ENCODE measurements at regions not wholly inside any gene's neighbourhood (a gene's known extent, or its start where the extent isn't known, plus 50 kb on each side); places are given as distances from the start of the nearest gene placed in this dataset.
"Not testable (repeated sequence)": the region's sequence is repeated elsewhere in the genome, so short reads cannot be mapped to it uniquely, and the experiment has no call there.

DNA sequence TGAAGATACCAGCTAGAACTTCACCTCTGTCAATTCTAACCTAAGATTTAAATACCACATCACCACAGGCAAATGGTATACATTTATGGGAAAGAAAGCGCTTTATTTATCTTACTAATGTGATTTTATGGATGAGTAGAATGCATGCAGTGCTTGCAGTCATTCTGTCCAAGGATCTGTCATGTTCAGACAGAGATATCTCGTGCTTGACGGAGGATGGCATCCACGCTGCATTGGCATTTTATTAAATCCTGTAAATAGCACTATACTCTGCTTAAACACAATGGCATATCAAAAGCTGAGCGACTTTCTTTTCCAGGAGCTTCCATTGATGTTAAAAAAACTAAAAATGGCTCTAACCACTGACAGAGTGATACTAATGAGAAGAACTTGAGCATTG lies 133.7 kb upstream of the CAV2 start:
- in situ Hi-C loops (cut with HindIII; ENCODE audit: low pct_unique_long_range_greater_than_20kb, low sequenced_read_pairs), result no loop called here
- no peak for DNase-seq (ENCODE audit: low read depth)

DNA sequence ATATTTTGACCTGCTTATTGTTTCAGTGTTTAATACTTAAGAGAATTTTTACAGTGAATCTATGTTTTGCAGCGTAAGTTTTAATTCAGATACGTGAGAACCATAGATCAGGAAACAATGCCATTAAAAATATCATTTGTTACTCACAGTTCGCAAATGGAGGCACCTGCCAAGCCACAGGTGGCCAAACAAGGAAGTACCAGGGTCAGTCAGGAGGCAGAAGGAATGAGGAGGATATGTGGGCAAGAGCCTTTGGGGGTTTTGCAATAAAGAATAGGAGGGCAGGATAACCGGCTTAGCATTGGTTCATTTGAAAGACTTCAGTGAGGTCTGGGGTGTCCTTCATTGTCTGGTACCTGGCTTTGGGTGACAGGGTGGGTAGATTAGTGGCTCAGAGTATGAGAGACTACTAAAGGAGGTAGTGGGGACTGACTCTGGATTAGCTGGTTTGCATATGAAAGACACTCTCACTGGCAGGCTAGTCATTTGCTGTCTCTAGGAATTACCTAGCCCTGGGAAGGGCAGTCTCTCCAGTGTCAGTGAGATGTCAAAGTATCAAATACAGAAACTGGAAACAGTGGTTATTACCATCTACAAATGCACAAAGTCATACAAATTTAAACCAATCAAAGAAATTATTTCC lies 132.2 kb upstream of the CAV2 start:
- in situ Hi-C loops (cut with HindIII; ENCODE audit: low pct_unique_long_range_greater_than_20kb, low sequenced_read_pairs), result no loop called here
- no peak for DNase-seq (ENCODE audit: low read depth)

DNA sequence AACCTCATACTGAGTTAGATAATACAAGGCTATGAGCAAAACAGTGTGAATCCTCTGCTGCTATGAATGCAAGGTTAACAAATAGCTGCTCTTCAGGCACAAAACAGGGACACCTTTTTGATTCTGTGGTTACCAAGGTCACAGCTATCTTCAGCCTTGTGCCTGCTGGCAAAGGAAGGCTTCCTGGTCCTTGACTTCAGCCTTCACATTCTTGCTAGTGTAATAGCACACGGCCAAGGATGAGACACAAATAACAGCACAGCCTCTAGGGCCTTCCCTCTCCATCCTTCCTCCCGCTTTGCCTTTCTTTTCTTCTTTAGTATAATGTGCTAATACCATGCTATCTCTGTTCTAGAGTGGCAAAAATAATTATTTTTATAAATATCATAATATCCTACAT lies 130.6 kb upstream of the CAV2 start:
- in situ Hi-C loops (cut with HindIII; ENCODE audit: low pct_unique_long_range_greater_than_20kb, low sequenced_read_pairs), result no loop called here
- no peak for DNase-seq (ENCODE audit: low read depth)

DNA sequence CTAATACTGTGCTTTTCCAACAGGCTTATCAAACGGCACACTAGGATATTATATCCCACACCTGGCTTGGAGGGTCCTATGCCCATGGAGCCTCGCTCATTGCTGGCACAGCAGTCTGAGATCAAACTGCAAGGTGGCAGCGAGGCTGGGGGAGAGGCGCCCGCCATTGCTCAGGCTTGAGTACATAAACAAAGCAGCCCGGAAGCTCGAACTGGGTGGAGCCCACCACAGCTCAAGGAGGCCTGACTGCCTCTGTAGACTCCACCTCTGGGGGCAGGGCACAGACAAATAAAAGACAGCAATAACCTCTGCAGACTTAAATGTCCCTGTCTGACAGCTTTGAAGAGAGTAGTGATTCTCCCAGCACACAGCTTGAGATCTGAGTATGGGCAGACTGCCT lies 128.0 kb upstream of the CAV2 start:
- DNase-seq (ENCODE audit: low read depth); in situ Hi-C loops (cut with HindIII; ENCODE audit: low pct_unique_long_range_greater_than_20kb, low sequenced_read_pairs): not testable (repeated sequence)

DNA sequence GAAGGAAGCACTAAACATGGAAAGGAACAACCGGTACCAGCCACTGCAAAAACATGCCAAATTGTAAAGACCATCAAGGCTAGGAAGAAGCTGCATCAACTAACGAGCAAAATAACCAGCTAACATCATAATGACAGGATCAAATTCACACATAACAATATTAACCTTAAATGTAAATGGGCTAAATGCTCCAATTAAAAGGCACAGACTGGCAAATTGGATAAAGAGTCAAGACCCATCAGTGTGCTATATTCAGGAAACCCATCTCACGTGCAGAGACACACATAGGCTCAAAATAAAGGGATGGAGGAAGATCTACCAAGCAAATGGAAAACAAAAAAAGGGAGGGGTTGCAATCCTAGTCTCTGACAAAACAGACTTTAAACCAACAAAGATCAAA lies 126.3 kb upstream of the CAV2 start:
- in situ Hi-C loops (cut with HindIII; ENCODE audit: low pct_unique_long_range_greater_than_20kb, low sequenced_read_pairs); DNase-seq (ENCODE audit: low read depth): not testable (repeated sequence)

DNA sequence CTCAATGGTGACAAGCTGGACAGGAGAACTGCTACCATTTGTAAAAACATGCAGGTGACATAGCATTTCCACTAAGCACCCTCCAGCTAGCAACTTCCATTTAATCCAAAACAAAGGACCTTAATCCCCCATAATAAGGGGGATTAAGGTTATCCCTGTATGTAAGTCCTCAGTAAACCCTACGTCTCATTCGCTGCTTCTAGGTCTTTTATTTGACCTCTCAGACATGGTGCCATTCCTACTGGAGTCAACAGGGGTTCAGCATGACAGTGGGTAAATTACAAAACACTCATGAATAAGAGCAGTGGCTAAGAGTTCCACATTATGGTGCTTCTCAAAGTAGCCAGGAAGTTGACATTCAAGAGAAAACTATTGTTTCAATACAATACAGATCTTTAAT lies 121.8 kb upstream of the CAV2 start:
- in situ Hi-C loops (cut with HindIII; ENCODE audit: low pct_unique_long_range_greater_than_20kb, low sequenced_read_pairs), result no loop called here
- no peak for DNase-seq (ENCODE audit: low read depth)

DNA sequence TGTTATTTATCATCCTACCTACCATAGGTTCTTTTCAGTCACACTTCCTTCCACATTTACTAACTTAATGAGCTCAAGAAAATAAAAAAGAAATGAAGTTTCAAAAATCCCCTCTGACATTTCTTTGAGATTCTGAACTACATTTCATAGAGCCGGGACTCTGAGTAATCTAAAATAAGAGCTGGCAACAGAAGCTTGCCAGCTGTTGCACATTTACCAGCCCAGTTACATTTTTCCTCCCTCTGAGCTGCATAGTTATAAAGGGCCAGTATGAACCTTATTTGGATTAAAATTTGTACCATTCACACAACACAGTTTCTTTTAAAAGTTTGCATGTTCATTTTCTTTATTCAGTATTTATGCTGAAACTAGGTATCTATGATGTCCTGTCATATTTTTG lies 119.5 kb upstream of the CAV2 start:
- no peak for DNase-seq (ENCODE audit: low read depth)

DNA sequence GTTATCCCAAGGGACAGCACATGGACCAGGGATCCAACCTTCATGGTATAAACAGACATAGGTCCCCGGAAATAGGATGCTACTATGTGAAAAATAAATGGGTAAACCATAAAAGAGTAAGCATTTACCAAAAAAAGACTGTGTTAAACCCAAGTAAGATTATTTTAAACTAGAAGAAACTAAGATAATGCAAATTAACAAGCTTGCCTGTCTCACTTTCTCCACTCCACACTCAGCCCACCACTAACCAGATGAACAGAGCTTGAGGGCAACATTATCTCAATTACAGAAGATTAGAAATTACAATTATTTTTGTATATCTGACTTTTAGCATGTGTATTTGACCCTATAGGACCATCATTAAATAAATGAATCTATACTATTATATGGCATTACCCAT lies 117.2 kb upstream of the CAV2 start:
- in situ Hi-C loops (cut with HindIII; ENCODE audit: low pct_unique_long_range_greater_than_20kb, low sequenced_read_pairs), result no loop called here

More for the DNA sequence above, 119.5 kb upstream of the CAV2 start:
- in situ Hi-C loops (cut with HindIII; ENCODE audit: low pct_unique_long_range_greater_than_20kb, low sequenced_read_pairs), result no loop called here

DNA sequence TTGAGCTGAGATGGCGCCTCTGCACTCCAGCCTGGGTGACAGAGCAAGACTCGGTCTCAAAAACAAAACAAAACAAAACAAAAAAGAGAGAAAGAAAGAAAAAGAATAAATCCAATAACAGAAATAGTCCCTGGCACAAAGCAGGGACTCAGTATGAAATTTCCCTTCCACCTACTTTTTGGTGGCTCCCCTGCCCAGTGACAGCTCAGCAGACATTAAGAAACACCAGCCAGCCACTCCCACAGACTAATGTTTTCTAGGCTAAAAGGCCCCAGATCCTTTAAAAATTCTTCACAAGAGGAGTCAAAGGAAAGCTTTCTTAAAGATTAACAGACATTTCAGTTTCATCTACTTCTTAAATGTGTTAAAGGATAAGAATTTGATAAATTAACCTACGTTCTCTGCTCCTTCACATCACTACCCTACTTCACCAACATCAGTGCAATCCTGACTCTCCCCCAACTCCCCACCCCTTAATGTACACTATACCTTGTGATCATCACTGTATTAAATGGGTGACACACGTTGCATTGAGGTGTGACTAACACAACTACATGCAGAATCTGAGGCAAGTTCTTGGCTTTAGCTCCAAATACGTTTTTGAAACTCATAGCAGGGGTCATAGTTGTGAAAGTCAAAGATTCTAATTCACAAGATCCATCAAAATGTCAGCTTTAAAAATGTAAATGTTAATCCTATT lies 114.5 kb upstream of the CAV2 start:
- in situ Hi-C loops (cut with HindIII; ENCODE audit: low pct_unique_long_range_greater_than_20kb, low sequenced_read_pairs), result no loop called here

More for the DNA sequence above, 117.2 kb upstream of the CAV2 start:
- no peak for DNase-seq (ENCODE audit: low read depth)

DNA sequence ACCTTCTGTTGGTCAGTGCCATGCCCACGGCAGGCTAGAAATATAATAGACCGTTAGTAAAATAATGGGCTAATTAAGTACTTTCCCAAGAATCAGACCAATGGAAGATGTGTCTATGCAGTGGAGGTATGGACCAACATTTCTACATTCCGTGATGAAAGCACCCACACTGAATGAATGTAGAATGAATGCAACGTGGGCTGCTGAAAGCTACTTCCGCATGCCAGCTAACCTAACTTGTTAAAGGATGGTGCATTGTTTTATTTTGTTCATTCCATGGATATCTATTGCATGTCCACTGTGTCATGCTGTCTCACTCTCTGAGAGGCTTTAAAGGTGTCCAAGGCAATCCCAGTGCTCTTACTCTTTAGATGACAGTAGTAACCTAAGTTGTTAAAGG lies 112.9 kb upstream of the CAV2 start:
- DNase-seq (ENCODE audit: low read depth), result no peak
- in situ Hi-C loops (cut with HindIII; ENCODE audit: low pct_unique_long_range_greater_than_20kb, low sequenced_read_pairs), result no loop called here

More for the DNA sequence above, 114.5 kb upstream of the CAV2 start:
- peak; percentile 14 for DNase-seq (ENCODE audit: low read depth)

DNA sequence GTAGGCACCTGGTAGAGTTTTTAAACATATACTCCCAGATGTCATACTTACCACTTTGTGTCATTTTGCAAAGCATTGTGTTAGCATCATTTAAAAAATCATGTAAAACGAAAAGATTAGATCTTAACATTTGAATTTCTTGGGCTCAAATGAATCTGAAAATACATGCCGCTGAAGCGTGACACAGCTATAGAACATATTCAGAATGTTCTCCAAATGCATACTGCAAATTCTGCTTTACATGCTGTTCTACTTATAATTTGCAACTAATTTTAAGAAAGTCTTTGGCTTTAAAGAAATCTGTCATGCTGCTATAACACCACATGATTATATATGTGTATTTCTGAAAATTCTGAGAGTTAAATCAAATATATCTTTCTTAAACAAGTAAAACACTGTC lies 109.2 kb upstream of the CAV2 start:
- in situ Hi-C loops (cut with HindIII; ENCODE audit: low pct_unique_long_range_greater_than_20kb, low sequenced_read_pairs), result no loop called here
- DNase-seq (ENCODE audit: low read depth), result no peak

DNA sequence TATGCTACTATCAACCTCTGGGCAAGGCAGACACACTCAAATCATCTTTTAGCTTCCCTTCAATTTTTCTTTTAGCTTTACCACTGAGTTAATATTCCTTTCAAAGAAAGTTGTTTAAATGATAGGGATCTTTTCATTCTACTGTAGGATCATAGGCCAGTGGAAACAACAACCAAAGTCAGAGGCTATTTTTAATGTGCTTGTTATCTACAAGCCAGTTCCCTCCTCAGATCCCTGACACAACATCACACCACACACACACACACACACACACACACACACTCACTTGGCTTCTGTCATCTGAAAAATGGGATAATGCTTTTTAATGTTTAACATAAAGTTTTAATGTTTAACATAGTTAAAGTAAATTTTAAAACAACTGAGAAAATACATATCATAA lies 106.7 kb upstream of the CAV2 start:
- DNase-seq (ENCODE audit: low read depth), result no peak
- in situ Hi-C loops (cut with HindIII; ENCODE audit: low pct_unique_long_range_greater_than_20kb, low sequenced_read_pairs), result no loop called here

DNA sequence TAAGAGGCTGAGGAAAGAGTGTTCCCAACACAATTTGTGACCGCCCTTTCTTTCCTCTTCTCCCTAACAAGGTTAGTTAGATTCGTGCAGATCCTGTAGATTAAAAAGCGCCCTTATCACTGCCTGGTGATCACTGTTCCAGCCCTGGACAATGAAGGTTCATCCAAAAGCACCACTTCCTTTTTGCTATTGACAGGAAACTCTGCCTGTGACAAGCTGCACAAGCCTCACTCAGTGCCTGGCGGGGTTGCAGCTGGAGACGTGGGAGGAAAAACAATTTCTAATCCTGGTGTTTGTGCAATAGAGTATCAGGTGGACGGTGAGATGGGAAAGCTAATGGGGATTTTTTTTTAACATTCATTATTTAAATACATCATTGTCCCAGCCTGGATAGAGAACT lies 105.9 kb upstream of the CAV2 start:
- DNase-seq (ENCODE audit: low read depth), result no peak
- in situ Hi-C loops (cut with HindIII; ENCODE audit: low pct_unique_long_range_greater_than_20kb, low sequenced_read_pairs), result no loop called here

DNA sequence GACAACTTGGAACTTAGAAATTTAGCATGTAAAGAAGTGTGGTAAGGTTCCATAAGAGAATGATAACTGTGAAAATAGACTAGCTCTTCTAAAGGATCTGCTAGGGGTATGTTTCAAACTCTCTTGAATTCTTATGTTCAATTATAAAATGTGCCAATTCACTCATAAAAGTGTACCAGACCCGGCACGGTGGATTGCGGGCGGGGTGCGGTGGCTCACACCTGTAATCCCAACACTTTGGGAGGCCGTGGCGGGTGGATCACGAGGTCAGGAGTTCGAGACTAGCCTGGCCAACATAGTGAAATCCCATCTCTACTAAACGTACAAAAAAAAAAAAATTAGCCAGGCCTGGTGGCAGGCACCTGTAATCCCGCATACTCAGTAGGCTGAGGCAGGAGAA lies 105.4 kb upstream of the CAV2 start:
- DNase-seq (ENCODE audit: low read depth), result no peak
- in situ Hi-C loops (cut with HindIII; ENCODE audit: low pct_unique_long_range_greater_than_20kb, low sequenced_read_pairs), result no loop called here

DNA sequence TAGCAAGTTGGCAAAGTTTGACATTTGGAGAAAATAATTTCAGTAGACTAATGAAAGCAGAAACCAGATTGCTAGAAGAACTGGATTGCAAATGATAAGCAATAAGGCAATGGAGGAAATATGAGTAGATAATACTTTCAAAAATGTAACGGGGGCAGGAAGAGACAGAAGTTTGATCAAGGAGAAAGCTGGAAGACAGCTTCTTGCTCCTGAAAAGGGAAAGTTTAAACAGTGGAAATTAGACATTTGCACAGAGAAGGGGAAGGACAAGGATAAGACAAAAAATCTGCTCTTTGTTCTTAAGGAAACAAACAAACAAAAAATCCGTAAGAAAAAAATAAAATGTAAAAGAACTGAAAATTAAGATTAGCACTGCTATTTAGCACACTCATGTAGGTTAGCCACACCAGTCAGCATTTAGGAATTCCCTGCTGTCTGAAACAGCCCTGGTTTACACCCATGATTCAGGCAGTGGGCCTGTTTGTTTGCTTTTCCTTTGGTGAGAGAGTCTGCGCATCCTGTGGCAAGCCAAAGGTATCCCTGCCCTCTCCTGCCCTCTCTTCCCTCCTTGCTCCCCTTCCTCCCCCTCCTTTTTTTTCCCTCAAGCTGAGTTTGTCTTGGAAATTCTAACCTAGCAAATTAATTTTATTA lies 104.3 kb upstream of the CAV2 start:
- in situ Hi-C loops (cut with HindIII; ENCODE audit: low pct_unique_long_range_greater_than_20kb, low sequenced_read_pairs), result no loop called here
- DNase-seq (ENCODE audit: low read depth), result peak; percentile 75

DNA sequence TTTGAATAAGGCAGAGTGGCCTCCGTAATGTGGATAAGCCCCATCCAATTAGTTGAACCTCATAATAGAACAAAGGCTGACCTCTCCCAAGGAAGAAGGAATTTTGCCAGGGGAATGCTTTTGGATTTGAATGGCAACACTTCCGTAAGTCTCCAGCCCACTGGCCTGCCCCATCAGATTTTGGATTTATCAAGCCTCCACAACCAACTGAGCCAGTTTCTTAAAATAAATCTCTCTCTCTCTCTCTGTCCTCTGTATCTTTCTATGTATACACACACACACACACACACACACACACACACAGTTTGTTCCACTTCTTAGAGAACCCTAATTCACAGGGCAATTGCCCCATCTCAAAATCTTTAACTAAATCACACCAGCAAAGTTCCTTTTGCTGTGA lies 100.9 kb upstream of the CAV2 start:
- in situ Hi-C loops (cut with HindIII; ENCODE audit: low pct_unique_long_range_greater_than_20kb, low sequenced_read_pairs), result no loop called here
- DNase-seq (ENCODE audit: low read depth), result no peak

DNA sequence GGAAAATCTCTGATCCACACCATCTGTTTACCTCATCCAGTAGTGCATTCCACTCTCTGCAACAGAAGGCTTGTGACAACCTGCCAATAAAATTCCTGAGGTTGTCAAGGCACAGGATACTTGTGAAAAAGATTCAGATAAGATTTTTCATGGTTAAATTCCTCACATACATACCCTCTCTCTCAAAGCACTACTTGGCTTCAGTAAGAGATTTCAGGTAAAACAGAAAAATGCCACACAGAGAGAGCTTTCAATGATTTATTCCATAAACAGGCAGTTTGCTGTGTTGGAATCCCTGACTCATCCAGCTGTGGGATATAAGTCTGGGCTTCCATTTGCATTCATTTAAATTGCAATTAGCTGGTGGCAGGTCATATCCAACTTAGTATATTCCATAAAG lies 99.7 kb upstream of the CAV2 start:
- peak; percentile 44 for DNase-seq (ENCODE audit: low read depth)
- in situ Hi-C loops (cut with HindIII; ENCODE audit: low pct_unique_long_range_greater_than_20kb, low sequenced_read_pairs), result no loop called here

DNA sequence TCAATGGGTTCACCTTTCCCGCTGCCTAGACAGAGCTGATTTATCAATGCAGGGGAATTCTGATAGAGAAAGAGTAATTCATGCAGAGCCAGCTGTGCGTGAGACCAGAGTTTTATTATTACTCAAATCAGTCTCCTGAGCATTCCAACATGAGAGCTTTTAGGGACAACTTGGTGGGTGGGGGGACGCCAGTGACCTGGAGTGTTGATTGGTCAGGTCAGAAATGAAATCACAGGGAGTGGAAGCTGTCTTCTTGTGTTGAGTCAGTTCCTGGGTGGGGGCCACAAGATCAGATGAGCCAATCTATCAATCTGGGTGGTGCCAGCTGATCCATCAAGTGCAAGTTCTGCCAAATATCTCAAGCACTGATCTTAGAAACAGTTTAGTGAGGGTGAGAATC lies 99.0 kb upstream of the CAV2 start:
- DNase-seq (ENCODE audit: low read depth), result no peak
- in situ Hi-C loops (cut with HindIII; ENCODE audit: low pct_unique_long_range_greater_than_20kb, low sequenced_read_pairs), result no loop called here

DNA sequence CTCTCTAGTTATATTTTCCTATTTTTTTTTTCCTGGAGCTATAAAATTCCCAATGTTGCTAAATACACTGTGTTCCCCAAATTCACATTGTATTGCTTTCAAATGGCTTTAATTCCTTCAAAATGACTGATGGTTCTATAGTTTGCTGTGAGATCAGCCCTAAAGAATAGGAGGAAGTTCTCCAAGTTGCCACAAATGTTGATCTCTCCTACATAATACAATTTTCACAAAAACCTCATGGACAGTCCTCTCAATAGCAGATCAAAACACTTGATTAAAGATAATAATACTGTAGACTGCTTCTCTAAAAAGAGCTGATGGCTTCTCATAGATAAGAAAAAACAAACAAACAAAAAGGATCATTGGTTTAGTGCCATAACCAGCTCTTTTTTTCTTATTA lies 97.8 kb upstream of the CAV2 start:
- DNase-seq (ENCODE audit: low read depth), result no peak
- in situ Hi-C loops (cut with HindIII; ENCODE audit: low pct_unique_long_range_greater_than_20kb, low sequenced_read_pairs), result no loop called here

DNA sequence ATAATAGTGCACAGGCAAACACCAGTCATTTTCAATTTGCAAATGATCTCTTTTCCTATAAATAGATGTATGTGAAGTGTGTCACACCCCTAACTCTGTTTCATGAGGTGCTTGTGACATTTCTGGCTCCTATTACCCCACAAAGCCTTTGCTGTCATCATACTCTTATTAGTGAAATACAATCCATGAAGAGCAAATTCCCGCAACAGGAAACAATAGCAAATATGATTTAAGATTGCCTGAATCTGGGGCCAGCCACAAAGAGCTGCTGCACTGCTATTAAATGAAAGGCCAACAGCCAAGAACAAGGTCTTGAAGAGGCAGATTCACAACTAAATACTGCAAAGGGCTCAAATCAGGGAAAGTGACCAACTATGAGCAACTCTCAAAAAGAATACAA lies 96.3 kb upstream of the CAV2 start:
- in situ Hi-C loops (cut with HindIII; ENCODE audit: low pct_unique_long_range_greater_than_20kb, low sequenced_read_pairs), result no loop called here

More for the DNA sequence above, 96.3 kb upstream of the CAV2 start:
- DNase-seq (ENCODE audit: low read depth), result no peak

All from Caki2 (cell line).